HepG2 (cell line): ENCODE measurements at regions not wholly inside any gene's neighbourhood (a gene's known extent, or its start where the extent isn't known, plus 50 kb on each side); places are given as distances from the start of the nearest gene placed in this dataset.

Source experiments
- GATAD2A ChIP-seq: IDR thresholded peaks from 2 replicates; pipeline ENCODE4 v1.6.1; 2016
- HMG20A ChIP-seq: IDR thresholded peaks from 2 replicates; pipeline ENCODE4 v1.6.1; 2016; ENCODE audit warnings: borderline replicate concordance
- U2AF2 ChIP-seq: fragments of 200-400 bp; formaldehyde crosslinking; IDR thresholded peaks from 2 replicates; pipeline ENCODE4 v1.6.1; 2017; ENCODE audit warnings: low read depth, mild to moderate bottlenecking, low read length
- YY1 ChIP-seq: IDR thresholded peaks from 2 replicates; pipeline ENCODE4 v1.6.1; 2011; ENCODE audit warnings: low read length, low read depth, moderate library complexity, mild to moderate bottlenecking; ENCODE audit not compliant: insufficient read depth, insufficient replicate concordance
- ZNF17 ChIP-seq: sonication (generic); formaldehyde crosslinking; IDR thresholded peaks from 2 replicates; pipeline ENCODE4 v1.5.0; 2020; ENCODE audit warnings: mild to moderate bottlenecking, missing genetic modification reagents
- ZNF30 ChIP-seq: sonication (generic); formaldehyde crosslinking; IDR thresholded peaks from 2 replicates; pipeline ENCODE4 v1.5.0; 2020; ENCODE audit warnings: mild to moderate bottlenecking, missing genetic modification reagents
- ZNF766 ChIP-seq: sonication (generic); formaldehyde crosslinking; IDR thresholded peaks from 2 replicates; pipeline ENCODE4 v1.5.0; 2020; ENCODE audit warnings: missing genetic modification reagents, borderline replicate concordance
- ZNF775 ChIP-seq: sonication (generic); formaldehyde crosslinking; IDR thresholded peaks from 2 replicates; pipeline ENCODE4 v1.4.0; 2020; ENCODE audit warnings: missing genetic modification reagents, mild to moderate bottlenecking, moderate library complexity, borderline replicate concordance
- TF ChIP-seq, protein P1 (sequence below): sonication (generic); formaldehyde crosslinking; IDR thresholded peaks from 2 replicates; pipeline ENCODE4 v1.4.0; 2020; ENCODE audit warnings: mild to moderate bottlenecking, missing genetic modification reagents
- TF ChIP-seq, protein P2 (sequence below): sonication (generic); formaldehyde crosslinking; IDR thresholded peaks from 2 replicates; pipeline ENCODE4 v1.9.0; 2021; ENCODE audit warnings: missing genetic modification reagents, borderline replicate concordance
- TF ChIP-seq, protein P3 (sequence below): sonication (generic); formaldehyde crosslinking; IDR thresholded peaks from 2 replicates; pipeline ENCODE4 v1.4.0; 2020; ENCODE audit warnings: mild to moderate bottlenecking, missing genetic modification reagents
- TF ChIP-seq, protein P4 (sequence below): IDR thresholded peaks from 2 replicates; pipeline ENCODE4 v1.6.1; 2016; ENCODE audit warnings: low read depth, control low read depth
- TF ChIP-seq, protein P5 (sequence below): sonication (generic); formaldehyde crosslinking; IDR thresholded peaks from 2 replicates; pipeline ENCODE4 v1.4.0; 2020; ENCODE audit warnings: missing genetic modification reagents, borderline replicate concordance
- TF ChIP-seq, protein P6 (sequence below): sonication (generic); formaldehyde crosslinking; IDR thresholded peaks from 2 replicates; pipeline ENCODE4 v1.5.1; 2020; ENCODE audit warnings: mild to moderate bottlenecking, moderate library complexity, missing genetic modification reagents
- TF ChIP-seq, protein P7 (sequence below): IDR thresholded peaks from 2 replicates; pipeline ENCODE4 v1.6.1; 2012; ENCODE audit warnings: low read depth, low read length, improper control_type of control experiment

DNA sequence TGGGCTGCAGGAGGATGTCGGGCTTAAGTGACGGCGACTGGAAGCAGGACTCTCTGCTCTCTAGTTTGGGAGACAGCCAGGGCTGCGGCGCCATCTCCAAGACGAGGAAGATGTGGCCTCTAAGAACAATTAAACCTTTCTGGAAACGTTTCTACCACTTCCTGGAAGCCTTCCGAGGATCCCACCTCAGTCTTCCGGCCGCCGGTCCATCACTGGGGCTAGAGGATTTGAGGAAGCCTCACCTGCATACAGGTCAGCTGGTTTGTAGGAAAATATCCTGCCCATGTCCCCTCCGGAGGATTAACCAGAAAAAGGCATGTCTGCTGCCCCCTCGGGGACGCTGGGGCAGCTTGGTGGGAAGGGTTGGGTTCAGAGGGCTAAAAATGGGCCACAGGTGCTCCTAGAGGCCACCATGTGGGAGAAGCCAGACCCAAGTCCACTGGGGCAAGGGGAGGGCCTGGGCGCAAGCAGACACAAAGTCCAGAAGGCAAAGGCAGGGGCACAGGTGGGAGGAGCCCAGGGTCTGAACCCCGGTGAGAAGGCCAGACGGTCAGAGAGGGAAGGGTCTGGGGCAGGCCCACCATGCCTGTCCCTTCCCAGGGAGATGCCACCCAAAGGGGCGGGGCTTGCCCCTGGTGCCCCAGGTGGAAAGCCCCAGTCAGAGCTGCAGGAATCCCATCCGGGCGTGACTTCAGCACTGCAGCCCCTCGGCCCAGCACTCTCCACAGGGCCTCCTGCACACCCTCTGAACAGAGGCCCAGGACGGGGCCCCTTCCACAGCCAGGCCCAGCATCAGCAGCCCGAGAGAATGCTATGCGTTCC lies 82.2 kb upstream of the ID2 start (continued):
- TF ChIP-seq ZNF766 (CRISPR knock-in tag) (no peak), ZNF17 (CRISPR knock-in tag) (no peak), ZNF775 (CRISPR knock-in tag) (no peak), HMG20A (CRISPR knock-in tag) (peak; percentile 16; the same call in 1 of the 2 replicates), YY1 (peak; percentile 58), GATAD2A (CRISPR knock-in tag) (peak; percentile 74), U2AF2 (no peak), ZNF30 (CRISPR knock-in tag) (no peak)
- TF ChIP-seq, protein P1, sequence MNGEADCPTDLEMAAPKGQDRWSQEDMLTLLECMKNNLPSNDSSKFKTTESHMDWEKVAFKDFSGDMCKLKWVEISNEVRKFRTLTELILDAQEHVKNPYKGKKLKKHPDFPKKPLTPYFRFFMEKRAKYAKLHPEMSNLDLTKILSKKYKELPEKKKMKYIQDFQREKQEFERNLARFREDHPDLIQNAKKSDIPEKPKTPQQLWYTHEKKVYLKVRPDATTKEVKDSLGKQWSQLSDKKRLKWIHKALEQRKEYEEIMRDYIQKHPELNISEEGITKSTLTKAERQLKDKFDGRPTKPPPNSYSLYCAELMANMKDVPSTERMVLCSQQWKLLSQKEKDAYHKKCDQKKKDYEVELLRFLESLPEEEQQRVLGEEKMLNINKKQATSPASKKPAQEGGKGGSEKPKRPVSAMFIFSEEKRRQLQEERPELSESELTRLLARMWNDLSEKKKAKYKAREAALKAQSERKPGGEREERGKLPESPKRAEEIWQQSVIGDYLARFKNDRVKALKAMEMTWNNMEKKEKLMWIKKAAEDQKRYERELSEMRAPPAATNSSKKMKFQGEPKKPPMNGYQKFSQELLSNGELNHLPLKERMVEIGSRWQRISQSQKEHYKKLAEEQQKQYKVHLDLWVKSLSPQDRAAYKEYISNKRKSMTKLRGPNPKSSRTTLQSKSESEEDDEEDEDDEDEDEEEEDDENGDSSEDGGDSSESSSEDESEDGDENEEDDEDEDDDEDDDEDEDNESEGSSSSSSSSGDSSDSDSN, result peak; percentile 65
- TF ChIP-seq, protein P2, sequence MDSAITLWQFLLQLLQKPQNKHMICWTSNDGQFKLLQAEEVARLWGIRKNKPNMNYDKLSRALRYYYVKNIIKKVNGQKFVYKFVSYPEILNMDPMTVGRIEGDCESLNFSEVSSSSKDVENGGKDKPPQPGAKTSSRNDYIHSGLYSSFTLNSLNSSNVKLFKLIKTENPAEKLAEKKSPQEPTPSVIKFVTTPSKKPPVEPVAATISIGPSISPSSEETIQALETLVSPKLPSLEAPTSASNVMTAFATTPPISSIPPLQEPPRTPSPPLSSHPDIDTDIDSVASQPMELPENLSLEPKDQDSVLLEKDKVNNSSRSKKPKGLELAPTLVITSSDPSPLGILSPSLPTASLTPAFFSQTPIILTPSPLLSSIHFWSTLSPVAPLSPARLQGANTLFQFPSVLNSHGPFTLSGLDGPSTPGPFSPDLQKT (CRISPR knock-in tag), result no peak
- TF ChIP-seq, protein P3, sequence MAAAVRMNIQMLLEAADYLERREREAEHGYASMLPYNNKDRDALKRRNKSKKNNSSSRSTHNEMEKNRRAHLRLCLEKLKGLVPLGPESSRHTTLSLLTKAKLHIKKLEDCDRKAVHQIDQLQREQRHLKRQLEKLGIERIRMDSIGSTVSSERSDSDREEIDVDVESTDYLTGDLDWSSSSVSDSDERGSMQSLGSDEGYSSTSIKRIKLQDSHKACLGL, result no peak
- TF ChIP-seq, protein P4, sequence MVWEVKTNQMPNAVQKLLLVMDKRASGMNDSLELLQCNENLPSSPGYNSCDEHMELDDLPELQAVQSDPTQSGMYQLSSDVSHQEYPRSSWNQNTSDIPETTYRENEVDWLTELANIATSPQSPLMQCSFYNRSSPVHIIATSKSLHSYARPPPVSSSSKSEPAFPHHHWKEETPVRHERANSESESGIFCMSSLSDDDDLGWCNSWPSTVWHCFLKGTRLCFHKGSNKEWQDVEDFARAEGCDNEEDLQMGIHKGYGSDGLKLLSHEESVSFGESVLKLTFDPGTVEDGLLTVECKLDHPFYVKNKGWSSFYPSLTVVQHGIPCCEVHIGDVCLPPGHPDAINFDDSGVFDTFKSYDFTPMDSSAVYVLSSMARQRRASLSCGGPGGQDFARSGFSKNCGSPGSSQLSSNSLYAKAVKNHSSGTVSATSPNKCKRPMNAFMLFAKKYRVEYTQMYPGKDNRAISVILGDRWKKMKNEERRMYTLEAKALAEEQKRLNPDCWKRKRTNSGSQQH (CRISPR knock-in tag), result no peak
- TF ChIP-seq, protein P5, sequence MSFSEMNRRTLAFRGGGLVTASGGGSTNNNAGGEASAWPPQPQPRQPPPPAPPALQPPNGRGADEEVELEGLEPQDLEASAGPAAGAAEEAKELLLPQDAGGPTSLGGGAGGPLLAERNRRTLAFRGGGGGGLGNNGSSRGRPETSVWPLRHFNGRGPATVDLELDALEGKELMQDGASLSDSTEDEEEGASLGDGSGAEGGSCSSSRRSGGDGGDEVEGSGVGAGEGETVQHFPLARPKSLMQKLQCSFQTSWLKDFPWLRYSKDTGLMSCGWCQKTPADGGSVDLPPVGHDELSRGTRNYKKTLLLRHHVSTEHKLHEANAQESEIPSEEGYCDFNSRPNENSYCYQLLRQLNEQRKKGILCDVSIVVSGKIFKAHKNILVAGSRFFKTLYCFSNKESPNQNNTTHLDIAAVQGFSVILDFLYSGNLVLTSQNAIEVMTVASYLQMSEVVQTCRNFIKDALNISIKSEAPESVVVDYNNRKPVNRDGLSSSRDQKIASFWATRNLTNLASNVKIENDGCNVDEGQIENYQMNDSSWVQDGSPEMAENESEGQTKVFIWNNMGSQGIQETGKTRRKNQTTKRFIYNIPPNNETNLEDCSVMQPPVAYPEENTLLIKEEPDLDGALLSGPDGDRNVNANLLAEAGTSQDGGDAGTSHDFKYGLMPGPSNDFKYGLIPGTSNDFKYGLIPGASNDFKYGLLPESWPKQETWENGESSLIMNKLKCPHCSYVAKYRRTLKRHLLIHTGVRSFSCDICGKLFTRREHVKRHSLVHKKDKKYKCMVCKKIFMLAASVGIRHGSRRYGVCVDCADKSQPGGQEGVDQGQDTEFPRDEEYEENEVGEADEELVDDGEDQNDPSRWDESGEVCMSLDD, result 0 out of 2 replicates have a peak, but pooled peaks have one; percentile 30
- TF ChIP-seq, protein P6, sequence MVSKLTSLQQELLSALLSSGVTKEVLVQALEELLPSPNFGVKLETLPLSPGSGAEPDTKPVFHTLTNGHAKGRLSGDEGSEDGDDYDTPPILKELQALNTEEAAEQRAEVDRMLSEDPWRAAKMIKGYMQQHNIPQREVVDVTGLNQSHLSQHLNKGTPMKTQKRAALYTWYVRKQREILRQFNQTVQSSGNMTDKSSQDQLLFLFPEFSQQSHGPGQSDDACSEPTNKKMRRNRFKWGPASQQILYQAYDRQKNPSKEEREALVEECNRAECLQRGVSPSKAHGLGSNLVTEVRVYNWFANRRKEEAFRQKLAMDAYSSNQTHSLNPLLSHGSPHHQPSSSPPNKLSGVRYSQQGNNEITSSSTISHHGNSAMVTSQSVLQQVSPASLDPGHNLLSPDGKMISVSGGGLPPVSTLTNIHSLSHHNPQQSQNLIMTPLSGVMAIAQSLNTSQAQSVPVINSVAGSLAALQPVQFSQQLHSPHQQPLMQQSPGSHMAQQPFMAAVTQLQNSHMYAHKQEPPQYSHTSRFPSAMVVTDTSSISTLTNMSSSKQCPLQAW (CRISPR knock-in tag), result peak; percentile 92
- TF ChIP-seq, protein P7, sequence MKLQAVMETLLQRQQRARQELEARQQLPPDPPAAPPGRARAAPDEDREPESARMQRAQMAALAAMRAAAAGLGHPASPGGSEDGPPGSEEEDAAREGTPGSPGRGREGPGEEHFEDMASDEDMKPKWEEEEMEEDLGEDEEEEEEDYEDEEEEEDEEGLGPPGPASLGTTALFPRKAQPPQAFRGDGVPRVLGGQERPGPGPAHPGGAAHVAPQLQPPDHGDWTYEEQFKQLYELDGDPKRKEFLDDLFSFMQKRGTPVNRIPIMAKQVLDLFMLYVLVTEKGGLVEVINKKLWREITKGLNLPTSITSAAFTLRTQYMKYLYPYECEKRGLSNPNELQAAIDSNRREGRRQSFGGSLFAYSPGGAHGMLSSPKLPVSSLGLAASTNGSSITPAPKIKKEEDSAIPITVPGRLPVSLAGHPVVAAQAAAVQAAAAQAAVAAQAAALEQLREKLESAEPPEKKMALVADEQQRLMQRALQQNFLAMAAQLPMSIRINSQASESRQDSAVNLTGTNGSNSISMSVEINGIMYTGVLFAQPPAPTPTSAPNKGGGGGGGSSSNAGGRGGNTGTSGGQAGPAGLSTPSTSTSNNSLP, result no peak
